IMR-90 (cell line): ENCODE measurements at regions not wholly inside any gene's neighbourhood (a gene's known extent, or its start where the extent isn't known, plus 50 kb on each side); places are given as distances from the start of the nearest gene placed in this dataset.
"Not testable (repeated sequence)": the region's sequence is repeated elsewhere in the genome, so short reads cannot be mapped to it uniquely, and the experiment has no call there.

Source experiments
- CTCF ChIP-seq: conservative IDR thresholded peaks from 2 replicates; pipeline ENCODE4 v1.5.1; 2012; ENCODE audit warnings: mild to moderate bottlenecking, low read depth, low read length, improper control_type of control experiment
- POLR2A ChIP-seq: IDR thresholded peaks from 2 replicates; pipeline ENCODE4 v1.6.1; 2012; ENCODE audit warnings: mild to moderate bottlenecking, low read depth, low read length
- SMC3 ChIP-seq: fragments of 150-350 bp; IDR thresholded peaks from 2 replicates; pipeline ENCODE4 v1.6.1; 2016; ENCODE audit warnings: low read depth, mild to moderate bottlenecking, antibody characterized with exemption, low read length, moderate library complexity

GRCh38 chr2:236389284-236390216, 125.3 kb upstream of the ASB18 start:
- TF ChIP-seq POLR2A, SMC3, CTCF: not testable (repeated sequence)
